B cell (primary cell): ENCODE measurements at regions not wholly inside any gene's neighbourhood (a gene's known extent, or its start where the extent isn't known, plus 50 kb on each side); places are given as distances from the start of the nearest gene placed in this dataset.

Experiments used
- EZH2 ChIP-seq: IDR thresholded peaks from 2 replicates; pipeline ENCODE4 v1.6.1; 2012; ENCODE audit warnings: borderline replicate concordance, low read depth, mild to moderate bottlenecking, moderate library complexity, low read length; ENCODE audit not compliant: insufficient read depth, poor library complexity, severe bottlenecking
- TF ChIP-seq, protein P1 (sequence below): fragments of 200-600 bp; IDR thresholded peaks from one replicate; pipeline ENCODE4 v1.8.0; 2022; ENCODE audit warnings: antibody characterized with exemption, mild to moderate bottlenecking

DNA sequence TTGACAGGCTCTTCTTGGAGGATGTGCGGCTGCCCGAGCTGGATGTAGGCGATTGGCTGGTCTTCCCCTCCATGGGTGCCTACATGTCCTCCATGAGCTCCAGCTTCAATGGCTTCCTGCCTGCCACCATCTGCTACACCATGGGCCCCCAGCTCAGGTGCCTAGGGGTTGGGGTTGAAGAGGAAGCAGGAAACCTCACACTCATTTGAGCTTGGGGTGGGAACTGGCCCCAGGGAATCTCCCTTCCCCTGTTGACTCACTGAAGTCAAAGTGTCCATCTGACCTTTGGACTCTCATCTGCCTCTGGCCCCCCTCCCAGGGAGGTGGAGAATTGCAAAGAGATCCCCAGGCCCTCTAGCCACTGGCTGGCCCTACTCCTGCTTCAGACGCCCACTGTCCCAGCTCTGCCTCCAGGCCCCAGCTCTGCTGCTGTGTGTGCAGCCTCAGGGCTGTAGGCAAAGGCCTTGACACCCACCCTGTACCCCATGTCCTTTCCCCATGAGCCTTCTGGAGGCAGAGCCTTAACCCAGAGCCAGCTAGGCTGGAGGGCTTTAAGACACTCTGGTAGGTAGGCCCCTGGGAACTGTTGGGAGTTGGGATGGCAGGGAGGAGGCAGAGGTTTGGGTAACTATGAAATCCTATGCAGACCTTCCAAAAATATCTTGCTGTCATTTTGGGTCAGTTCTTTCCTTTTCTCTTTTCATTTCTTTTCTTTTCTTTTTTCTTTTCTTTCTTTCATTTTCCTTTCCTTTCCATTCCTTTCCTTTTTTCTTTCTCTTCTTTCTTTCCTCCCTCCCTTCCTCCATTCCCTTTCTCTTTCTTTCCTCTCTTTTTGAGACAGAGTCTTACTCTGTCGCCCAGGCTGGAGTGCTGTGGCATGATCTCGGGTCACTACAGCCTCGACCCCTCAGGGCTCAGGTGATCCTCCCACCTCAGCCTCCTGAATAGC, 66.9 kb upstream of the TINAGL1 start:
- TF ChIP-seq, protein P1, sequence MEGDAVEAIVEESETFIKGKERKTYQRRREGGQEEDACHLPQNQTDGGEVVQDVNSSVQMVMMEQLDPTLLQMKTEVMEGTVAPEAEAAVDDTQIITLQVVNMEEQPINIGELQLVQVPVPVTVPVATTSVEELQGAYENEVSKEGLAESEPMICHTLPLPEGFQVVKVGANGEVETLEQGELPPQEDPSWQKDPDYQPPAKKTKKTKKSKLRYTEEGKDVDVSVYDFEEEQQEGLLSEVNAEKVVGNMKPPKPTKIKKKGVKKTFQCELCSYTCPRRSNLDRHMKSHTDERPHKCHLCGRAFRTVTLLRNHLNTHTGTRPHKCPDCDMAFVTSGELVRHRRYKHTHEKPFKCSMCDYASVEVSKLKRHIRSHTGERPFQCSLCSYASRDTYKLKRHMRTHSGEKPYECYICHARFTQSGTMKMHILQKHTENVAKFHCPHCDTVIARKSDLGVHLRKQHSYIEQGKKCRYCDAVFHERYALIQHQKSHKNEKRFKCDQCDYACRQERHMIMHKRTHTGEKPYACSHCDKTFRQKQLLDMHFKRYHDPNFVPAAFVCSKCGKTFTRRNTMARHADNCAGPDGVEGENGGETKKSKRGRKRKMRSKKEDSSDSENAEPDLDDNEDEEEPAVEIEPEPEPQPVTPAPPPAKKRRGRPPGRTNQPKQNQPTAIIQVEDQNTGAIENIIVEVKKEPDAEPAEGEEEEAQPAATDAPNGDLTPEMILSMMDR: no peak
- TF ChIP-seq EZH2: no peak
